ENCODE measurements at regions not wholly inside any gene's neighbourhood (a gene's known extent, or its start where the extent isn't known, plus 50 kb on each side); places are given as distances from the start of the nearest gene placed in this dataset.

GRCh38 chr1:87230501-87230900 lies 98.2 kb upstream of the LMO4 start:
- TF ChIP-seq EZH2phosphoT487 (IDR thresholded peaks at IDR 0.05; ENCODE audit: unreplicated experiment) (no peak), CREB1 (CRISPR knock-in tag; IDR thresholded peaks at IDR 0.05; ENCODE audit: low read depth) (no peak), POLR2AphosphoS5 (IDR thresholded peaks at IDR 0.05; ENCODE audit: low read depth) (no peak)
- TF ChIP-seq, protein P1, sequence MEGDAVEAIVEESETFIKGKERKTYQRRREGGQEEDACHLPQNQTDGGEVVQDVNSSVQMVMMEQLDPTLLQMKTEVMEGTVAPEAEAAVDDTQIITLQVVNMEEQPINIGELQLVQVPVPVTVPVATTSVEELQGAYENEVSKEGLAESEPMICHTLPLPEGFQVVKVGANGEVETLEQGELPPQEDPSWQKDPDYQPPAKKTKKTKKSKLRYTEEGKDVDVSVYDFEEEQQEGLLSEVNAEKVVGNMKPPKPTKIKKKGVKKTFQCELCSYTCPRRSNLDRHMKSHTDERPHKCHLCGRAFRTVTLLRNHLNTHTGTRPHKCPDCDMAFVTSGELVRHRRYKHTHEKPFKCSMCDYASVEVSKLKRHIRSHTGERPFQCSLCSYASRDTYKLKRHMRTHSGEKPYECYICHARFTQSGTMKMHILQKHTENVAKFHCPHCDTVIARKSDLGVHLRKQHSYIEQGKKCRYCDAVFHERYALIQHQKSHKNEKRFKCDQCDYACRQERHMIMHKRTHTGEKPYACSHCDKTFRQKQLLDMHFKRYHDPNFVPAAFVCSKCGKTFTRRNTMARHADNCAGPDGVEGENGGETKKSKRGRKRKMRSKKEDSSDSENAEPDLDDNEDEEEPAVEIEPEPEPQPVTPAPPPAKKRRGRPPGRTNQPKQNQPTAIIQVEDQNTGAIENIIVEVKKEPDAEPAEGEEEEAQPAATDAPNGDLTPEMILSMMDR (conservative IDR thresholded peaks at IDR 0.05; ENCODE audit: low read depth in 2 of 2), result no peak

Measured in GM23338 (cell line).